HG02571 (cell line): ENCODE measurements at regions not wholly inside any gene's neighbourhood (a gene's known extent, or its start where the extent isn't known, plus 50 kb on each side); places are given as distances from the start of the nearest gene placed in this dataset.

Experiments
- ATAC-seq: cut with Tn5 transposase; IDR thresholded peaks from one replicate; pipeline ENCODE4 v1.9.1; 2021; ENCODE audit warnings: mild to moderate bottlenecking, moderate library complexity; ENCODE audit not compliant: unreplicated experiment

DNA sequence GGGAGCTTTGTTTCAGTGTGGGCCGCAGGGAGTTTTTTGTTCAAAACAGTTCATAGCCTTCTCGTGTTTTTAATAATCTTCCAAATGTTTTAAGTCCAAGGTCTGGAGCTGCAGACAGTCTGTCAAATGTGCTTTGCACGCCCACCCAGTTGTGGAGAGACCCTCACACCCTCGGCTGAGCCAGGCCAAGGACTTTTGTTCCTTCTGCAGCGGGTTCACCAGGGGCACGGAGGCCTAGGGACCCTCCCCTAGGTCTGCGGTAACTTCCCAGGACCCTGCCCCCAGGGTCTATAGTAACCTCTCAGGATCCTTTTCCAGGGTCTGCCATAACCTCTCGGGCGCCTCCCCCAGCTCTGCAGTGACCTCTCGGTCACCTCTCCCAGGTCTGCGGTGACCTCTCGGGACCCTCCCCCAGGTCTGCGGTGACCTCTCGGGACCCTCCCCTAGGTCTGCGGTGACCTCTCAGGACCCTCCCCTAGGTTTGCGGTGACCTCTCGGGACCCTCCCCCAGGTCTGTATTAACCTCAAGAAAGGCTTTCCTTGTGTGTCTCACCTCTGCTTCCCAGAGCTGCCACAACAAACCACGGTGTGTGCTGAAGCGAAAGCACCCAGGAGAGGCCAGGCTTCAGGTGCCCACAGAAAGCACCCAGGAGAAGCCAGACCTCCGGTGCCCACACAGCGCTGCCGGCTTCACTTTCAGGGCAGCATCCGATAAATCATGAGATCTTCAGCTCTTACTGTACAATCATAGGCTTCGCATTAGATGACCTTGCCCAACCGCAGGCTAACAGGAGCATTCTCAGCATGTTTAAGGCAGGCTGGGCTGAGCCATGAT lies 301.9 kb upstream of the SALL3 start:
- ATAC-seq: no peak

DNA sequence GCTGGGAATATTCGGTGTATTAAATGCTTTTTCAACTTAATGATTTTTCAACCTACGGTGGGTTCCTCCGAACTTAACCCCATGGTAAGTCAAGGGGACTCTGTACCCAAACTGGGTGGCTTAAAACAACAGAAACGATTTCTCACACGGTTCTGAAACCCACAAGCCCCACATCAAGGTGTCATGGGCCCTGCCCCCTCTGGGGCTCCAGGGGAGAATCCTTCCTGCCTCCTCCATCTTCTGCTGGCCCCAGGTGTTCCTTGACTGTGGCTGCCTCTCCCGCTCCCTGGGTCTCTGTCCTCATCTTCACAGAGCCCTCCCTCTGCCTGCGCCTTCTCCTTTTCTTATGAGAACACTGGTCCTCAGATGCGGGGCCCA lies 301.3 kb upstream of the SALL3 start:
- no peak for ATAC-seq

DNA sequence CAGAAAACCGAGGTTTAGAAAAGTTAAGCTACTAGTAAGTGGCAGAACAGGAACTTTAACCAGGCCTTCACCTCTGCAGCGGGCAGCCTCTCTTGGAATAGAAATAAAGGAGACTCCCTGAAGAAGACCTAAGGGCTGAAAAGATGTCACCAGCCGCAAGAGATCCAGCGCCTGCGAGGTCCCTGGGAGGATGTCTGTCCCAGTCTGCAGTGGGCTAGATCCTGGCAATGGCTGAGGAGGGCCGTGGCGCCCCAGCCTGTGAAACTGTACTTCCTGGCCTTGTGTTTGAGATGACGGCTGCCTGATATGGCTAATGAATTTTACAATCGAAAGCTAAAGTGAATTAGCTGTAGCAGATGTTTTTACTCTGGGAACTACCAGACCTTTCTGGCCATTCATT lies 300.6 kb upstream of the SALL3 start:
- no peak for ATAC-seq

DNA sequence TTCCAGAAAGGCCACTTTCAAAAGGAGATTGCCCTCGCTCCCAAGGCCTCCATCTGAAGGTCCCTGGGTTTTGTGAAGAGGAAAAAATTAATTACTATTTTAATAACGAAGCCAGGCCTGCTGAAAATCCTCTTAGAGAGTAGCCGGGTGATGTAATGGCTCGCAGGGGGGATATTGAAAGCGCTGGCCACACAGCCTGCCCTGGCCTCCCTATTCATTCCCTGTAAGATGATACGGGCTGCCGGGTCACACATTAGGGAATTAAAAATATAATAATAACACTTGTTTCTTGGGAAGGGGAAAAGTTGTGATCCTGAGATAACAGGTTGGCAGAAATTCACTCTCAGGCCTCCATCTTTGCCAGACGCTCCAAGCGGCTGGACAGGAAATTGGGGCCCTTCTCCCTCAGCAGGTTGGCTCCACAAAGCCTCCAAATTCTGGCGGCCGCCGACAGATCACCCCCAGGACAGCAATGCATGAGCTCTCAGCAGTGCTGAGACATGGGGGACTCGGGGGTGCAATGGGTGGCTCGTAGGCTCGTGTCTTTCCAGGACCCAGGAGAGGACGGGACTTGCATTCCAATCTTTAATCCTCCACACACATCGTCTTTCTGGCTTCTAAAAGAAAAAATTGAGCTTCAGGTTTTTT lies 299.9 kb upstream of the SALL3 start:
- ATAC-seq: no peak

DNA sequence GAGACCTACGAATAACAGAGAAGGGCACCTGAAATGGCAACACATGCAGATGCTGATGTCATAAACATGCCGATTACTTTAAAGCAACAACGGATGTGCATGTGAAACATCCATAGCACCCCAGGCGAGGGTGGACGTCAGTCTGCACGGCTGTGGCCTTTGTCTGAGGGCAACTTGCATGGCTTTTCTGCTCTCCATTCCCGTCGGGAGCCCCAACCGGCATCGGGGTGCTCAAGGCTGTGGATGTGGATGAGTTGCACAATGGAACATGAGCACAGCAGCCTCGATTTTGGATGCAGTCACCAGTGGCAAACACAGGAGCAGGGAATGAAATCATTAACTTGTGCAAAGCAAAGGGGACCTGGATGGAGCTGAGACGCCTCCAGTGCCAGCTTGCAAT lies 298.2 kb upstream of the SALL3 start:
- no peak for ATAC-seq

DNA sequence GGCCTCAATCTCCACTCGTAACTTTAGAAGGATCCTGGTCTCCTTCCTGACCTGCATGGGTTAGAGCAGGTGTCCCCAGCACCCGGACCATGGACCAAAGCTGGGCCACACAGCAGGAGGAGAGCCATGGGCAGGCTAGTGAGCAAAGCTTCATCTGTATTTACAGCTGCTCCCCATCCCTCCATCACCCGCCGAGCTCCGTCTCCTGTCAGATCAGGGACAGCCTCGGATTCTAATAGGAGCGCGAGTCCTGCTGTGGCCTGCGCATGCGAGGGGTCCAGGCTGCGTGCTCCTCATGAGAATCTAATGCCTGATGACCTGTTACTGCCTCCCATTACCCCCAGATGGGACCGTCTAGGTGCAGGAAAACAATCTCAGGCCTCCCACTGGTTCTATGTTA lies 297.7 kb upstream of the SALL3 start:
- ATAC-seq: no peak

DNA sequence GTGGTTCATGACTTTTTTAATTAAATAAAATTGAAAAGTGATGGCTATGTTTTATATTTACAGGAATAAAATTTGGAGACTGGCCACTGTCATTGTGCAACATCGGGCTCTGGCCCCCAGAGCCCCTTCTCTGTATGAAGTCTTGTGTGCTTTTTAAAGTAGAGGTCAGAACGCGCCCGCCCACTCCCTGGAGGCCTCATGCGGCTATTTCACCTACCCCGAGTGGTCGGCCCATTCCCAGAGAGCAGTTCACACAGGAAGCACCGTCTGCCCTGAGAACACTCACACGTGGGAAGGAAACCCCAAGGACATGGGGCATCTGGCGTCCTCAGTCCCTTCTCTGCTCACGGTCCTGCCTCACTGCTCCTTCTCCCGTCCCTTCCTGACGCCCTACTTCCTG lies 296.9 kb upstream of the SALL3 start:
- ATAC-seq: no peak

DNA sequence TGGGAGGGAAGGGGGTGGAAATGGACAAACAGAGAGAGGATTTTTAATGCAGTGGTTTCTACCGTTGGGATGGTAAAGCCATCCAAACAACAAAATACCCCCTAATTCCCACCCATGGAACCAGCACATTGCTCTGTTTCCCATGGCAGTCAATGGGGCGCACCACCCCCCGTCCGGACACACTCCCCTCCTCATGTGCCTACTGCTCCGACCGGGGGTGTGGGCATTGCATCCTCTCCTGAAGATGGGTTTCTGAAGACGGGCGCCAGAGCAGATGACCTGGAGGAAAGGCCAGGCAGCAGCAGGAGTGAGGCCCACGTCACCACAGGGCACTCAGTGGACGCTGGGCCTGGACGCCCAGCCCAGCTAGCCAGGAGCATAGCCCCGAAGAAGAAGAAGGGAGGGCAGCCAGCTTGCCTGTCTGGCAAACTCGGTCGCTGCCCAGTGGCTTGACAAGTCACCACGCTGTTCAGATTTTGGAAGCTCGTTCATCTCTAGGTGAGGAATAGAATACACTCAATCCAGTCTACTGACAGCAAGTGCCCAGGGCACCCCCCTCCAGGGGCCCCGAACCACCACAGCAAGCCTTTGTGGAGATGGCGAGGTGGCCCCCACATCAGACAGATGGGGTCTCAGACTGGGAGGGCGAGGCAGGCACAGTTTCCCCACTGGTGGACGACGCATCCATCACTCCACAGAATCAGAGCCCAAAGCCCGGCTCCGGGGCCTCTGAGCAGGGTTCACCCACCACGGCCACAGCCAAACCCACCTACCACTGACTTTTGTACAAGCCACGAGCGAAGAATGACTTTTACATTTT lies 296.2 kb upstream of the SALL3 start:
- no peak for ATAC-seq

DNA sequence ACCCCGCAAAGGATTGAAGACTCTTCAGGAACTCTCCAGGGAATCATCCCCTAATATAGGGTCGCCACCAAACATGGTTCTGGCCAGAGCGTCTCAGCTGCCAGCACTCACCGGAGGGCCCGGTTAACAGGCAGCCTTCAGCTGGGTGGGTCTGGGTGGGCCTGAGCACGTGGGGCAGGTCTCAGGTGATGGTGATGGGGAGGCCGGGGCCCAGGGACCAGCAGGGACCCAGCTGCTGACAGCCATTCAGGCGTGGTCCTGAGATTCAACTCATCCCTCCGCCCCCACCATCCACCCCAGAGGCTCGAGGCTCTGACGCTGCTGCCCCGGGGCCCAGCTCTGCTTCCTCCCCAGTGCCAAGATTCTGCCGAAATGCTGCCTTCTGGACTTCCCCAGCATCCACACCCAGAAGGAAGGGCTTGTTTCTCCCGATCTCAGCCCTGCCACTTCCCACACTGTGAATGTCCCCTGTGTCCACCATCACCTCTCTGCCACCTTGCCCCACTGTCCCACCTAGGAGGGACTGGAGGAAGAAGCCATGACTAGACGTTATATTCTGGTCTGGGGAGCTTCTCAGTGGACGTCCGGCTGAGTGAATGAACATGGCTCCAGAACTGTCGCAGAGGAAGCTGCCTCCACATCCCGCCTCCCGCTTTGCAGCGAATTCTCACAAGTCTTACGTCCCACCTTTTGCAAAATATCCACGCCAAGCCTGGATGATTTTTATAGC lies 294.2 kb upstream of the SALL3 start:
- no peak for ATAC-seq

DNA sequence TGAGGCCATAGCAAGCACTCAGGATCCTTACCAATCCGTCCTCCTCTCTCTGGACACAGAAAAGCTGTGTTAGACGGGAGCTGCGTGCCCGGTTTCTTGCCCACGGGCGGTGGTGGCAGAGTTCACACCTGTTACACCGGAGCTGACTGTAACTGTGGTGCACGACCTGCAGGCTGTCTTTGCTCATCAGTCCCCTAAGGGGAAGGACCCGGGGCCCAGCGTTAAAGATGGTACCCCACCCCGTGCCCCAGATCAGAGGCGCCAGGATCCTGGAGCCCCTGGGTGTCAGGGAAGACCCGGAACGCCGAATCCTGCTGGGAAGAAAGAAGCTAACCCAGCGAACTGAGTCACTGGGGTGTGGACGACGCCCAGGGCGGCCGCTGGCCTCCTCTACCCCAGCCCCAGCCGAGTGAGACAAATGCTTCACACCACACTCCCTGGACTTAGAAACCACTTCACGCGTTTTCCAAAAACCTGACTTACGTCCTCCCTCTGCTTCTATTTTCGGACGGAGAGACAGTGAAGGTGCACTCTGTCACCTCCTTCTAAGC lies 293.6 kb upstream of the SALL3 start:
- no peak for ATAC-seq

DNA sequence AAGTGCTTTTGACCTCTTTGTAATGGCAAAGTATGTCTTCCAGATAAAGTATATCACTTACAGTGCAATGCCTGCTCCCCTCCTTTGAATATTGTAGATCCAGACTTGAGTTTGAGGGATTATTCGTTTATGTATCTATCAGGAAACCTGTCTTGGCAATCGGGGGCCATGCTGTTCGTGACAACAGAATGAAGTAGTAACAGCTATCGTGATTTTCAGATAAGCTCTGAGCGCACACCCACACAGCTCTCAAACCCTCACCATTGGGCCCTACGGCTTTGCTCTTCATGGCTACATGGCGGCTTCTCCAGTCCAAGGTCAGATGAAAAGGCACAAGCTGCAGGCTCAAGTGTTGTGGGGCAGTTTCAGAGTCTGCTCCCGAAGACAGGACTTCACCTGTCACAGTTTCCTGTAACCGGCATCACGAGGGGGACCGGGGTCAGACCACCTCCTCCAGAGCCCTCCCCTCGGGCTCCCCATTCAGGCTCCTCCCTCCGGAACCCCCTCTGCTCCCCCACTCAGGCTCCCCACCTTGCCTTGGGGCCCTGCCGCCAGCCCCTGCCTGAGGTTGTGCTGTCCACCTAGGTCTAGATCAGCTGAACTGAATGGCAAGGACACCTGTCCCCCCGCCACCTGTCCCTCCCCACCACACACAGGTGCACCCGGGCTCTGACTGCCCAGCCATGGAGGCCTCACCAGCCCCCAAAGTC lies 292.5 kb upstream of the SALL3 start:
- ATAC-seq: no peak

DNA sequence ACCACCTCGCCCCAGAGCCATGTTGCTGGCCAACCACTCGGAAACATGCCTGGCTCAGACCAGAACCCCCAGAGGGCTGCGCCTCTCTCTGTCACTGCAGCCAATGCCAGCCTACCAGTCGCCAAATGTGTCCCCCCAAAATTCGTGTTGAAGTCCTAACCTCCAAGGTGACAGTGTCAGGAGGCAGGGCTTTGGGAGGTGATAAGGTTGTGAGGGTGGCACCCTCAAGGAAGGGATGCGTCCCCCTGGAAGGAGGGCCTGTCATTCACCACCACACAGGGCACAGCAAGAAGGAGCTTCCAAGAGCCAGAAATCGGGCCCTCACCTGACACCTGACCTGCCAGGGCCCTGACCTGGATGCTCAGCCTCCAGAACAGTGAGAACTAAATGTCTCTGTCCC lies 291.9 kb upstream of the SALL3 start:
- ATAC-seq: no peak

DNA sequence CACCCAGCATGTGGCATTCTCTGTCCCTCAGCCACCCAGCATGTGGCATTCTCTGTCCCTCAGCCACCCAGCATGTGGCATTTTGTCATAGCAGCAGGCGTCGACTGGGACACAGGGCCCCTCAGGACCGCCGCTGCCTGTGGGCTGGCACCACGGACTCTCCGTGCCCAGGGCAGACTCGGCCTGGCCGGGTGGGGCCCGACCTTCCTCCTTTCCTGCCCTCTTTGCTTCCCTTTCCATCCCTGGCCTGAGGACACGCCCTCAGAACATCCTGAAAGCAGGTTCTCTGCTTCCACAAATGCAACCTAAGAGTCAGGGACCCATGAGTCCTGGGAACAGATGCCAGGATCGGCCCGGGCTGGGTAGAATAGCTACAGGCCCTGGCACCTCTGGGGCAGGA lies 291.4 kb upstream of the SALL3 start:
- no peak for ATAC-seq

DNA sequence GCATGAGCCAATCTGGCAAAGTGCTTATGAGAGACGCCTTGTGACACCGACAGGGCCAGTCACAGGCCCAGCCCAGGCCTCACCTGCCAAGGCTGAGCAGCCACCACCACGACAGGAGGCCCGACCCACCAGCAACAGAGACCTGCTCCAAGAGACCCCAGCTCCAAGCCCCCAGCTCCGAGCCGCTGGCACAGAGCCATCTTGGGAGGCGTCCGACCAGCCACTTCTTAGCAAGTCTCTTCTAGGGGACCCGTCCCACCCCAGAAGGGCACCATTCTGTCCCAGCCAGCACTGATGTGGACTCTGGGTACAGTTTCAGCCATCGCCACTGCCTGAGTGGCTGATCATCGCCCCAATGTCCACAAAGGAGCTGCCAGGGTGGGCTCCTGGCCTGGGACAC lies 290.7 kb upstream of the SALL3 start:
- ATAC-seq: no peak

DNA sequence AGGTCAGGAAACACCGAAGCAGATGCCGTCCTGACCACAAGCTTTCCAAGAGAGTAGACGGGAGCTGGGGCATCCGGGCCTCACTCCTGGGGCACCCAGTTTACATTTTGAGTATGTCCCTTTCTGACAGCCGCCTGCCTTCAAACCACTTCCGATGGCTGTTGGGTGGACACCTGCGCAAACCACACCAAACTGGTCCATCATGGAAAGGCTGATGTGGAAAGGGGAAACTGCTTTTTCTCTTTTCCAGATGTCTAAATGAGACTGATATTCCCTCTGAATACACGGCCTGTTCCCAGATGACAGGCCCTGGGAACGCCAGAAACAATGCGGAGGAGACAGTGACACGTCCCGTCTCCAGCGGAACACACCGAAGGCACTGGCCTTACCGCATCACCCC lies 290.0 kb upstream of the SALL3 start:
- ATAC-seq: no peak

DNA sequence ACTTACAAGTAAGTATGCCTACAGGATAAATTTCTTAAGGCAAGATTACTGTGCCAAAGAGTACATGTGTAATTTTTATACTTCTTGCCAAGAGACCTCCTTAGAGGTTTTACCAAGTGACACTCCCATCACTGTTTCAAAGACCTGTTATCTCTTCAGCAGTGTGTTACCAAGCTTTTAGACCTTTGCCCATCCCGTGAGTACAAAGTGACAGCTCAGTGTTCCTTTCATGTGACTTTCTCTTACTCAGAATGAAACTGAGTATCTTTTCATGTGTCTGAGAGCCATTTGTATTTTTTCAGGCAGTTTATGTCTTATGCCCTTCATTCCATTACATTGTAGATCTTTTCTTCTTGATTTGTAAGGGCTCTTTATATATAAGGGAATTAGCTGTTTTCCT lies 287.5 kb upstream of the SALL3 start:
- ATAC-seq: no peak

DNA sequence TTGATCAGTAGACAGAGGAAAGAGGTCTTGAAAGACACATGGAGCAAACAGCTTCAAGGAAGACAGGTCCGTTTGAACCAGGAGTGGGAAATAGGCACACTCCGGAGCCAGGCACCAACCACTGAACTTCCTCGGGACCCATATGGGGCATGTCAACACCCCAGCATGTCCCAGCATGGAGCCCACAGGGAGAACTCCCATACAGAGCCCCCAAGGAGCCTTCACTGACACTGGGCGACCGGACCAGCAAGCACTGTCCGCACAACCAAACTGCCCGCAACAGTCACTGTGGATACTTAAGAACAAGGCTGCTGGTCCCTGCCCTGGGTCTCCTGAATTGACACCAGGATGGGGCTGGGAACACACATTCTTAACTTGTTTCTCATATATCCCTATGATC lies 286.2 kb upstream of the SALL3 start:
- ATAC-seq: no peak

DNA sequence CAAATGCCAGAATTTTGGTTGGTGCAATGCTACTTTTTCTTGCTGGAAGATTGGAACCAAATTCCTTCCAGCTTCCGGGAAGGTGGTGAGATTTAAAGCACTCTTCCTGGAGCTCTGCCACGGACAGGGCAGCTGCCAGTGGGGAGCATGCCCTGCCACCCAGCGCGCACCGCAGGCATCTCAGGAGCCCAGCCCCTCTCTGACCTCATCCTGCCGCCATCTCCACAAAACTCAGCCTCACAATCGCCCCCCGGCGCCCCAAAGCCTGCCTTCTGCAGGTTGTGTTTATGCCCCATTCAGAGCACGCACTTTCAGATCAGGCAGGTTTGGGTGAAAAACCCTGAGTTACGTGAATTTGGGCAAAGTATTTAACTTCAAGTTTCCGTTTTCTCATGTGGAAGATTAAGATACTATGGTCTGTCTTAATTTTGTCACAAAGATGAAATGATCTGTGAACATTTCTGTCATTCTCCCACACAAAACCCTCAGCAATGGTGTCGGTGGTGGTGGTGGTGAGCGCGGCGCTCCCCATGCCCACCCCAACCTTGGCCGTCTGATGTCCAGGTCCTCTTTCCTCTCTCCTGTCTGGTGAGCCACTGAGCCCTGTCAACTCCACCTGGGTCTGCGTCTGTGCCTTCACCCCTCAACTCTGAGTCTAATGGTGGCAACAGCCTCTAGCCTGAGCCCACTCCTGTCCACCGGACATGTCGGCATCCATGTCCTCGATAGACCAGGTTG lies 282.8 kb upstream of the SALL3 start:
- no peak for ATAC-seq

DNA sequence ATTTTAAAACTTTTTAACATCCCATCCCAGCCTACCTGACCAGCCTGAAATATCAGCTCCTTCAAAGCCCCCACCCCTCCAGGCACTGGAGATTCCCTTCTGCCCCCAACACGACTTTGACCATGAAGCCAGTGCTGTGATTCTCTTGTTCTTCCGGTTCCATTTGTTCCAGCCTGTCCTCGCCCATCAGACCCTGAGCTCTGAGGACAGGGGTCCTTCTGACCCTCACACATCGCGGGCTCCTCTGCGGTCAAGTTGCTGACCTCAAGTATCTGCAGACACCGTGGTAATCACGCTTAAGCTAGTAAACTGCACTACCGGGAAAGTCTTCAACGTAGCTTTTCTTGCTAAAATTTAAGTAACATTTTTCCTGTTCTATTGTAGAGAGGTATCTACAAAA lies 282.2 kb upstream of the SALL3 start:
- no peak for ATAC-seq

DNA sequence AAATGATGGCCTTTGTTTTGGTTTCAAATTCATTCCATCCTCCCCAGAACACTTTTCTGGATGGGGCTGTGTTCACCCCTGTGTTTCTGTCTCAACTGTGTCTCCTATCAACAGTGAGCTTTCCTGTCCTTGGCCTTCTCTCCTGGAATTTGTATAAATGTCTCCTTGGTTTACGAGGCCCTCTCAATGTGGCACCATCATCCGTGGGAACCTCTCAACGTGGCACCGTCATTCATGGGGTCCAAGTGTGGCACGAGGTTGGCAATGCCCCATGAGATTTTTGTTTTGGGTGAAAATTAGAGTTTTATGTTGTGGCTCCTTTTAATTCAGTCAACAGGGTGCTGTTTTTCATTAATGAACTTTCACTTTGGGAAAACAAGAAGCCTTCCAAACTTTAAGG lies 280.7 kb upstream of the SALL3 start:
- no peak for ATAC-seq
